ENCODE measurements at regions not wholly inside any gene's neighbourhood (a gene's known extent, or its start where the extent isn't known, plus 50 kb on each side); places are given as distances from the start of the nearest gene placed in this dataset.

GRCh38 chr12:3336606-3337311, 154.2 kb upstream of the PRMT8 start:
- DNase-seq = no peak

- no peak for DNase-seq
These were observed 153.1 kb upstream of the PRMT8 start for GRCh38 chr12:3337944-3338343.

- DNase-seq = no peak
These were observed 151.8 kb upstream of the PRMT8 start for GRCh38 chr12:3339221-3339620.

GRCh38 chr12:3341594-3341993, 149.4 kb upstream of the PRMT8 start:
- DNase-seq = no peak

GRCh38 chr12:3342051-3342450, 149.0 kb upstream of the PRMT8 start:
- DNase-seq = no peak

GRCh38 chr12:3348055-3348454, 142.9 kb upstream of the PRMT8 start:
- DNase-seq = no peak

- DNase-seq = no peak
These were observed 140.6 kb upstream of the PRMT8 start for GRCh38 chr12:3350432-3350831.

GRCh38 chr12:3351731-3352130, 139.3 kb upstream of the PRMT8 start:
- DNase-seq = no peak

- no peak for DNase-seq
These were observed 138.8 kb upstream of the PRMT8 start for GRCh38 chr12:3352230-3352629.

GRCh38 chr12:3353621-3354020, 137.4 kb upstream of the PRMT8 start:
- no peak for DNase-seq

GRCh38 chr12:3354586-3354985, 136.4 kb upstream of the PRMT8 start:
- no peak for DNase-seq

GRCh38 chr12:3355378-3355900, 135.6 kb upstream of the PRMT8 start:
- no peak for DNase-seq

- no peak for DNase-seq
These were observed 133.0 kb upstream of the PRMT8 start for GRCh38 chr12:3357950-3358525.

- DNase-seq = no peak
These were observed 131.5 kb upstream of the PRMT8 start for GRCh38 chr12:3359478-3359877.

- DNase-seq = no peak
These were observed 129.9 kb upstream of the PRMT8 start for GRCh38 chr12:3361146-3361545.

- no peak for DNase-seq
These were observed 128.3 kb upstream of the PRMT8 start for GRCh38 chr12:3362737-3363136.

- DNase-seq = no peak
These were observed 127.4 kb upstream of the PRMT8 start for GRCh38 chr12:3363608-3364007.

GRCh38 chr12:3364226-3364625, 126.8 kb upstream of the PRMT8 start:
- no peak for DNase-seq

- DNase-seq = no peak
These were observed 126.1 kb upstream of the PRMT8 start for GRCh38 chr12:3364661-3365462.

GRCh38 chr12:3365463-3366411, 125.3 kb upstream of the PRMT8 start:
- no peak for DNase-seq

GRCh38 chr12:3366451-3367110, 124.4 kb upstream of the PRMT8 start:
- DNase-seq = no peak

Measured in activated CD4-positive, alpha-beta T cell treated with anti-CD3 and anti-CD28 coated beads, Interleukin-2, Interleukin-6, amounts not matched to agents 100 ng/mL and 50 ng/mL, durations not matched to agents 16 hours and 8 hours (primary cell).